Gastroesophageal sphincter (tissue), 4 donors: ENCODE measurements at regions not wholly inside any gene's neighbourhood (a gene's known extent, or its start where the extent isn't known, plus 50 kb on each side); places are given as distances from the start of the nearest gene placed in this dataset.

Experiments used
- ATAC-seq: fragments of 150-250 bp; one replicate; pipeline ENCODE4 v1.9.1; 2016; ENCODE audit warnings: mild to moderate bottlenecking, moderate library complexity
- H3K27ac ChIP-seq, 4 donors: fragments of 200-600 bp; sonication (generic) in 3 of 4; 1 replicate in 3 of 4; 2 replicates in 1 of 4; pipeline ENCODE4 v1.5.1; 2016 to 2019
- H3K27me3 ChIP-seq: fragments of 200-600 bp; sonication (generic); one replicate; pipeline ENCODE4 v1.5.1; 2019
- H3K36me3 ChIP-seq, 2 donors: fragments of 200-600 bp; sonication (generic); one replicate each; pipeline ENCODE4 v1.5.1; 2019; ENCODE audit warnings: control low read depth in 1 of 2
- H3K4me1 ChIP-seq, 3 donors: fragments of 200-600 bp; sonication (generic); 1 replicate in 2 of 3; 2 replicates in 1 of 3; pipeline ENCODE4 v1.5.1; 2016 to 2019; ENCODE audit warnings: control low read depth in 2 of 3
- H3K4me3 ChIP-seq, 2 donors: fragments of 200-600 bp; sonication (generic); one replicate each; pipeline ENCODE4 v1.5.1; 2019; ENCODE audit warnings: mild to moderate bottlenecking in 1 of 2, moderate library complexity in 1 of 2
- H3K9me3 ChIP-seq, 3 donors: fragments of 200-600 bp; sonication (generic); one replicate each; pipeline ENCODE4 v1.5.1; 2017 to 2019; ENCODE audit warnings: control low read depth in 2 of 3
- CTCF ChIP-seq, 4 experiments: fragments of 200-600 bp in 2 of 4; fragments of 450-650 bp in 2 of 4; sonication (generic) in 1 of 4; IDR thresholded peaks; one replicate each; pipeline ENCODE4 v1.5.1; 2017 to 2019; ENCODE audit warnings: antibody characterized with exemption in 4 of 4, mild to moderate bottlenecking in 2 of 4, moderate library complexity in 2 of 4
- EP300 ChIP-seq: sonication (generic); formaldehyde crosslinking; IDR thresholded peaks from one replicate; pipeline ENCODE4 v1.6.1; 2017; ENCODE audit warnings: antibody characterized with exemption, mild to moderate bottlenecking
- POLR2A ChIP-seq, 2 donors: fragments of 450-650 bp; IDR thresholded peaks; one replicate each; pipeline ENCODE4 v1.6.1; 2017; ENCODE audit warnings: antibody characterized with exemption in 2 of 2, mild to moderate bottlenecking in 2 of 2, moderate library complexity in 1 of 2
- POLR2AphosphoS5 ChIP-seq: sonication (generic); formaldehyde crosslinking; IDR thresholded peaks from one replicate; pipeline ENCODE4 v1.6.1; 2017; ENCODE audit warnings: antibody characterized with exemption
- WGBS, 2 donors: methylation state at CpG; one replicate each; pipeline ENCODE4 v1.1.5; 2018; ENCODE audit warnings: low coverage in 1 of 2; 5-methylcytosine and 5-hydroxymethylcytosine counted together

- Histone ChIP-seq H3K4me1 (no peaks in the 10 kb centered on the region), H3K4me3 (no peak overlapping the region), H3K27ac (no peak overlapping the region), H3K27me3 (no peaks in the 10 kb centered on the region), H3K36me3 (no peaks in the 10 kb centered on the region), H3K9me3 (no peaks in the 10 kb centered on the region)
- no peak for TF ChIP-seq CTCF (IDR thresholded peaks at IDR 0.05)
- no peak for TF ChIP-seq POLR2AphosphoS5
- 67 to 78% methylated on average over 1 of the region's 1 CpG for WGBS, 2 donors
- ATAC-seq, result no peak
These were observed 654.3 kb upstream of the KIF2B start for GRCh38 chr17:53168413-53168812.

- TF ChIP-seq EP300, result no peak
- no peak for TF ChIP-seq POLR2A (IDR thresholded peaks at IDR 0.05)
- no peak for TF ChIP-seq CTCF (IDR thresholded peaks at IDR 0.05)
- TF ChIP-seq POLR2AphosphoS5, result no peak
- no peak for ATAC-seq
- H3K9me3 ChIP-seq, result no peaks in the 10 kb centered on the region
- H3K36me3 ChIP-seq, result no peaks in the 10 kb centered on the region
- H3K4me3 ChIP-seq, result no peak overlapping the region
- H3K27me3 ChIP-seq, result no peaks in the 10 kb centered on the region
- WGBS, 2 donors, result 33% methylated on average over 1 of the region's 1 CpG; no CpG with 5 or more reads in 1 of the 2 donors
- H3K4me1 ChIP-seq, result no peaks in the 10 kb centered on the region
- no peak overlapping the region for H3K27ac ChIP-seq
These were observed 656.0 kb upstream of the KIF2B start for GRCh38 chr17:53166731-53167130.

- TF ChIP-seq EP300 (no peak), POLR2AphosphoS5 (no peak), POLR2A (IDR thresholded peaks at IDR 0.05) (no peak), CTCF (IDR thresholded peaks at IDR 0.05) (peak in 1 of 4 experiments; percentile 27)
- Histone ChIP-seq H3K9me3 (no peaks in the 10 kb centered on the region), H3K27ac (no peak overlapping the region), H3K4me3 (no peak overlapping the region), H3K4me1 (no peaks in the 10 kb centered on the region), H3K36me3 (no peaks in the 10 kb centered on the region), H3K27me3 (no peaks in the 10 kb centered on the region)
- no peak for ATAC-seq
- 48 to 79% methylated on average over 2 of the region's 2 CpGs for WGBS, 2 donors
These were observed 672.5 kb upstream of the KIF2B start for GRCh38 chr17:53150101-53150698.

- no peak overlapping the region for H3K27ac ChIP-seq
- no peaks in the 10 kb centered on the region for H3K4me1 ChIP-seq
- TF ChIP-seq EP300 (no peak), POLR2AphosphoS5 (no peak), CTCF (IDR thresholded peaks at IDR 0.05) (no peak), POLR2A (IDR thresholded peaks at IDR 0.05) (no peak)
- no peaks in the 10 kb centered on the region for H3K9me3 ChIP-seq
- 79 to 86% methylated on average over 3 of the region's 3 CpGs for WGBS, 2 donors
- no peaks in the 10 kb centered on the region for H3K27me3 ChIP-seq
- no peaks in the 10 kb centered on the region for H3K36me3 ChIP-seq
- no peak overlapping the region for H3K4me3 ChIP-seq
- no peak for ATAC-seq
These were observed 673.4 kb upstream of the KIF2B start for GRCh38 chr17:53149316-53149715.

GRCh38 chr17:53148058-53148457 is 674.7 kb upstream of the KIF2B start:
- Histone ChIP-seq H3K4me3 (no peak overlapping the region), H3K27ac (no peak overlapping the region), H3K4me1 (no peaks in the 10 kb centered on the region), H3K36me3 (no peaks in the 10 kb centered on the region), H3K27me3 (no peaks in the 10 kb centered on the region), H3K9me3 (no peaks in the 10 kb centered on the region)
- 39 to 100% methylated on average over 1 of the region's 1 CpG for WGBS, 2 donors
- no peak for ATAC-seq
- TF ChIP-seq POLR2A (IDR thresholded peaks at IDR 0.05), result no peak
